Esophagus (tissue), 2 donors: ENCODE measurements at regions not wholly inside any gene's neighbourhood (a gene's known extent, or its start where the extent isn't known, plus 50 kb on each side); places are given as distances from the start of the nearest gene placed in this dataset.

Experiments used
- H3K27ac ChIP-seq, 2 donors: one replicate each; pipeline ENCODE4 v1.5.1; 2013; ENCODE audit warnings: low read depth in 2 of 2, mild to moderate bottlenecking in 2 of 2, inconsistent platforms in 1 of 2, low read length in 1 of 2, moderate library complexity in 1 of 2
- H3K27me3 ChIP-seq, 2 donors: one replicate each; pipeline ENCODE4 v1.6.1; 2013; ENCODE audit warnings: low read length in 2 of 2, control low read depth in 1 of 2, mild to moderate bottlenecking in 1 of 2; ENCODE audit not compliant: insufficient read depth in 2 of 2, control insufficient read depth in 1 of 2
- H3K36me3 ChIP-seq, 2 donors: one replicate each; pipeline ENCODE4 v1.6.1; 2013; ENCODE audit warnings: low read length in 1 of 2; ENCODE audit not compliant: control insufficient read depth in 2 of 2, insufficient read depth in 2 of 2
- H3K4me1 ChIP-seq, 2 donors: one replicate each; pipeline ENCODE4 v1.6.1; 2013; ENCODE audit warnings: low read length in 1 of 2; ENCODE audit not compliant: control insufficient read depth in 2 of 2, insufficient read depth in 2 of 2
- H3K4me3 ChIP-seq, 2 donors: one replicate each; pipeline ENCODE4 v1.5.1; 2013; ENCODE audit warnings: low read length in 2 of 2, mild to moderate bottlenecking in 2 of 2, low read depth in 1 of 2, moderate library complexity in 1 of 2
- H3K9me3 ChIP-seq, 2 donors: one replicate each; pipeline ENCODE4 v1.6.1; 2013; ENCODE audit warnings: mild to moderate bottlenecking in 2 of 2, low read depth in 1 of 2, low read length in 1 of 2, moderate library complexity in 1 of 2; ENCODE audit not compliant: control insufficient read depth in 2 of 2, insufficient read depth in 1 of 2
- WGBS, 2 donors: extraction: QIAGEN DNeasy Blood & Tissue Kit; methylation state at CpG; one replicate each; pipeline ENCODE4 v1.1.7; 2013; 5-methylcytosine and 5-hydroxymethylcytosine counted together
- donor health status: healthy with polysubstance abuse.
- donor health status: Bipolar disorder and iron deficiency.

DNA sequence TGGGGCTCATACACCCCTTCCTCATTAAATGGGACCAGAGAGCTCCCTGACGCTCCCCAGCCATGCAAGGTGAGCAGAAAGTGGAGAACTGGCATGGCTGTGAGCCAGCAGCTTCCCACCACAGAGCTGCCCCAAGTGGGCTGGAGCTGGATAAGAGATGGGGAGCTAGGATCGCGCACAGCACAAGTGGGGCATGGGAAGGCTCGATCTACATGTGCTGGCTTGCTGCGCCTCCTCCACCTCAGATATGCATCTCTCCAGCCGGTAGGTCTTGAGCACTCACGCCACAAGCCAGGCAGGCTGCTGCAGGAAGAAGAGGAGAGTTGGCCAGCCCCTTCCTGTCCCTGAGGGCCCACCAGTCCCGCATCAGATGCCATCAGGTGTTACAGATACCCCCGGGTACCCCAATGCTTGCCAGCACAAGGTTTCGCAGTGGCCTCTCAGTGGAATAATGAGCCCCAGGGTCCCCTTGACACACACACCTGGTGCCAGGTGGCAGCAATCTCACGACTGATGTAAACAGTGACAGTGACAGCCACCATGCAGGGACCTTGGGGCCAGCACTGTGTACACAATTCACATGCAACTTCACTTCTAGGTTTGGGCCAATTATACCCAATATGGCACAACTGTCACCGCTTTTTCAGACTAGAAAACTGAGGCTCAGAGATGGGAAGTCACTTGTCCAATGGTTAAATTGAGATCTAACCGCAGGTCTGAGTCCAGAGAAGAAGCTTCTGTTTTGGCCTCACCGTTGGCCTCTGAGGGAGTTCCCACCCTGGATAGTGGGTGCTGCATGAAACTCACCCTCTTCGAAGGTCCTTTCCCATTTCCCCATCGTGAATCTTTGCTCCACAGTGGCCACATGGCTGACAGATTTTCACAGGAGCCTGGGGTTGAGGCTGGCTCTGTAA is 79.3 kb downstream of the OAT start:
- Histone ChIP-seq H3K36me3 (no peaks in the 10 kb centered on the region), H3K27me3 (no peaks in the 10 kb centered on the region), H3K9me3 (no peaks in the 10 kb centered on the region), H3K27ac (no peak overlapping the region), H3K4me3 (no peak overlapping the region), H3K4me1 (peaks cover 0 to 10% of the 10 kb centered on the region in 2 donors)
- 82 to 86% methylated on average over 16 of the region's 16 CpGs for WGBS, 2 donors

DNA sequence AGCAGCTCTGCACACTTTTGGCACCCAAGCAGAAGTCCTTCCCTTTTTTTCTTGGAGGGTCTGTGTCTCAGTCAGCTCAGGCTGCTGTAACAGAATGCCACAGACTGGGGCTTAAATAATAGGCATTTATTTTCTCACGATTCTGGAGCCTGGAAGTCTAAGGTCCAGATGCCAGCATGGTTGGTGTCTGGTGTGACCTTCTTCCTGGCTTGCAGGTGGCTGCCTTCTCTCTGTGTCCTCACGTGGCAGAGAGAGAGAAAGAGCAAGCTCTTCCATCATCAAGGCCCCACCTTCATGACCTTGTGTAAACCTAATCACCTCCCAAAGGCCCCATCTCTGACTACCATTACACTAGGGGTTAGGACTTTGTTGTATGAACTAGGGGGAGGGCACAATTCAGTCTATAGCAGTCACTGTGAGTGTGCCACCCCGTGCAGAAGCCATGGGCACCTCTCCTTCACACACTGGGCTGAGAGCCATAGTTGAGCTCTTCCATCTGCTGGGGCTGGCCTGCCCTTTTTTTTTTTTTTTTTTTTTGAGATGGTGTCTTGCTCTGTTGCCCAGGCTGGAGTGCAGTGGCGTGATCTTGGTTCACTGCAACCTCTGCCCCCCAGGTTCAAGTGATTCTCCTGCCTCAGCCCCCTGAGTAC is 80.3 kb downstream of the OAT start:
- Histone ChIP-seq H3K27ac (no peak overlapping the region), H3K36me3 (no peaks in the 10 kb centered on the region), H3K27me3 (no peaks in the 10 kb centered on the region), H3K9me3 (no peaks in the 10 kb centered on the region), H3K4me3 (no peak overlapping the region), H3K4me1 (peaks cover 0 to 10% of the 10 kb centered on the region in 2 donors)
- WGBS, 2 donors = 75 to 79% methylated on average over 4 of the region's 4 CpGs

DNA sequence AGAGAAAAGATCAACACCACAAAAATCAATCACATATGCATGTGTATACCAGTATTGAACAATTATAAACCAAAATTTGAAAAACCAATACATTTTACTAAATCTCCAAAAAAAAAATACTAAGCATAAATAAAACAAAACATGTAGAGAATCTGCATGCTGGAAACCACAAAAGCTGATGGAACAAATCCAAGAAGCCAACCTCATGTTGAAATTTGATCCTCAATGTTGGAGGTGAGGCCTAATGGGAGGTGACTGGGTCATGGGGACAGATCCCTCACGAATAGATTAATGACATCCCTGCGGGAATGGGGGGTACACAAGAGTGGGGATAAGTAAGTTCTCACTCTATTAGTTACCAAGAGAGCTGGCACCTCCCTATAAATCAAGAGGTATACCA is 82.5 kb downstream of the OAT start:
- Histone ChIP-seq H3K27me3 (no peaks in the 10 kb centered on the region), H3K36me3 (no peaks in the 10 kb centered on the region), H3K27ac (no peak overlapping the region), H3K4me1 (peaks cover 0 to 10% of the 10 kb centered on the region in 2 donors), H3K9me3 (no peaks in the 10 kb centered on the region), H3K4me3 (no peak overlapping the region)
- WGBS, 2 donors = 51 to 66% methylated on average over 2 of the region's 2 CpGs

DNA sequence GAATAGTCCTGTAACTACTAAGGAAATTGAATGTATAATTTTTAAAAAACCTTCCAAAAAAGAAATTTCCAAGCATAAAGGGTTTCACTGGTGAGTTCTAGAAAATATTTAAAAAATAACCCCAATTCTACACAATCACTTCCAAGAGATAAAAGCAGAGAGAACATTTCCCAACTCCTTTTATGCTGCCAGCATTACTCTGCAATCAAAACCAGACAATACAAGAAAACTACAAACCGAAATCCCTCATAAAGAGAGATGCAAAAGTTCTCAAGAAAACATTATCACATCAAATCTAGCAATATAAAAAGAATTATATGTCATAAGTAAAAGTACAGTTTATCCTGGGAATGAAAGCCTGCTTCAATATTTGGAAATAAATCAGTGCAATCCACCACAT is 84.8 kb downstream of the OAT start:
- 74 to 81% methylated on average over 1 of the region's 1 CpG for WGBS, 2 donors
- Histone ChIP-seq H3K4me1 (no peaks in the 10 kb centered on the region), H3K9me3 (no peaks in the 10 kb centered on the region)

DNA sequence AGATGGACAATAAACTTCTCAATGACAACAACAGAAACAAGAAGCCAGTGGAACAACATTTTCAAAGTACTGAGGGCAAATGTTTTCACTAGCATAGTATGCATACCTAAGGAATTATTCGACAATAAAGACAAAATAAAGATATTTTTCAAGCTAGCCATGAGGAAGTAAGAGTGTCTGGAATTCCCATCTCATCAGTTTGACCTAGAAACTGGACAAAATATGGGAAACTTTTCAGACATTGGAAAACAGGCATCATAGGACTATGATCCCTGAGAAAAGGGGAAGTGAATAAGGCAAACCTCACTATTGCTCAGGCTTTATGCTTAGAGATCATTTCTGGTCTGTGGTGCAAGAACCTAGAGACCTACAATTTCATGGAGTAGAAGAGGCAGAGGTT is 86.3 kb downstream of the OAT start:
- H3K36me3 ChIP-seq = no peaks in the 10 kb centered on the region
- WGBS, 2 donors = 60 to 79% methylated on average over 1 of the region's 1 CpG
- no peaks in the 10 kb centered on the region for H3K9me3 ChIP-seq
- H3K4me1 ChIP-seq = no peaks in the 10 kb centered on the region
- H3K4me3 ChIP-seq = no peak overlapping the region
- H3K27me3 ChIP-seq = no peaks in the 10 kb centered on the region
- no peak overlapping the region for H3K27ac ChIP-seq

More for the DNA sequence above, 84.8 kb downstream of the OAT start:
- Histone ChIP-seq H3K27me3 (no peaks in the 10 kb centered on the region), H3K27ac (no peak overlapping the region), H3K36me3 (no peaks in the 10 kb centered on the region), H3K4me3 (no peak overlapping the region)

DNA sequence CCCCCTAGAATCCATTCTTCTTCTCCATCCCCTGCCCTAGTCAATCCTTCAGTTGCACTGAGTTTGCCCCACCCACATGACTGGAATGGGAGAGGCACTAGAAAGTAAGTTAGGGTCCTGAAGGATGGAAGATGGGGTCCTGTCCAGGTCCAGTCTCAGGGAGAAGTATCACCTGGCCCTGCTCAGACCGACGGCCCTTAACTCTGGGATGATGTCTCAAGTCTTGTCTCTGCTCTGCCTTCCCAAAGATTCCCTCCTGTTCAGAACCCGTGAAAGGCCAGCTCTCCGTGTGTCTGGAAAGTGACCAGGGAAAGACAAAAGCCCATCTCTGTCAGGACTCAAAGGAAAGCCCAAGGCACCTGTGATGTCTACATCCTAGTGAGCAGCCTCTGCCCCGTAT is 88.8 kb downstream of the OAT start:
- WGBS, 2 donors = 81 to 86% methylated on average over 5 of the region's 5 CpGs
- H3K4me1 ChIP-seq = no peaks in the 10 kb centered on the region
- no peaks in the 10 kb centered on the region for H3K27me3 ChIP-seq
- no peaks in the 10 kb centered on the region for H3K9me3 ChIP-seq
- no peaks in the 10 kb centered on the region for H3K36me3 ChIP-seq
- H3K4me3 ChIP-seq = no peak overlapping the region
- H3K27ac ChIP-seq = no peak overlapping the region

DNA sequence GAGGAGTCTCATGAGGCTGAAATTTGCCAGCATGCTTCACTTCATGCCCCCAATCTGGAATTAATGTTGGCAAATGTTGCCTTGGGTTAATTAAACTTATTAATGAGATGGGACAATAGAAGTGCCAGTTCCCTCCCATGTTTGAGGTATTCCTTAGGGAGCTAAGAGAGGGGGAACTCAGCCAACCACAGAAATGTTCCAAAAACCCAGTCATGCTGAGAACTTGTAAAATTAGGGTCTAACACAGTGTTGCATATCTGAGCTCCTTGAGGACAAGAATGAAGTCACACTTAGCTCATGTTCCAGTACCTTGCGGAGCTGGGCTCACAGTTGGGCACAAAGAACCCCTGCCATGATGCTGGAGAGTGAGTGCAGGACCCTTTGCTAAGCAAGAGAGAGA is 89.4 kb downstream of the OAT start:
- Histone ChIP-seq H3K36me3 (no peaks in the 10 kb centered on the region), H3K27ac (no peak overlapping the region), H3K4me1 (no peaks in the 10 kb centered on the region), H3K4me3 (no peak overlapping the region), H3K9me3 (no peaks in the 10 kb centered on the region), H3K27me3 (no peaks in the 10 kb centered on the region)
- 86 to 91% methylated on average over 1 of the region's 1 CpG for WGBS, 2 donors

DNA sequence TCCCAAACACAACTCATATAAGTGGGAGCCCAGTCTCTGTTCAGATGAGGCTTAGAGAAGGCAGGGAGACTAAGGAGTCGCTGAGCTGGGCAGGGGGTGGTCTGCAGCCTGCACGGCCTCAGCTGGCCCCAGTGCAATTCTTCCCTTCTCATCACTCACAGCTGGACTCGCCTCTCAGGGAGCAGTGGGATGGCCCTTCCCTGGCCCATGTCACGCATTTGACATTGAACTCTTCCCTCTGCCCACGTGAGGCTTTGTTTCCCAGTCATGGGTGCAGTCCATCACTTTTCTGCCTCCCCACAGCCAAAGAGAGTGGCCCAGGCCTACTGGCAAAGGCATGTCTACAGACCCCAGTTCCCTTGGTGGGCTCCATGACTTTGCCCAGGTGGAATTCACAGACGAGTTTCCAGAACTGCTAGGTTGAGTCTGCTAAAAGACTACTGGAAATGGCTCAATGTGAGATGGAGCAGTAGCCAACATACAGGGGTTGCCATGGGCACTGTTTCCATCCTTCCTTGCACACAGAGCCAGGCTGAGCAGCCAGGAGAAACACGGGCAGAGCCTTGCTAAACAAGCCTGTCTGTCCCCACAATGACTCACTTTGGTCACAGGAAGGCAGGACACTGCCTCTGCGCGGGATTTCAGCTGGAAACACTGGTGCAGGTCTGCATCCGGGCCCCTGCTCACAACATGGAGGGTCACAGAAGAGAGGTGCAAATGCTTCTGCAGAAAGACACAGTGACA is 90.1 kb downstream of the OAT start:
- Histone ChIP-seq H3K36me3 (no peaks in the 10 kb centered on the region), H3K27ac (no peak overlapping the region), H3K4me1 (no peaks in the 10 kb centered on the region), H3K27me3 (no peaks in the 10 kb centered on the region), H3K9me3 (no peaks in the 10 kb centered on the region), H3K4me3 (no peak overlapping the region)
- 67 to 69% methylated on average over 10 of the region's 10 CpGs for WGBS, 2 donors

DNA sequence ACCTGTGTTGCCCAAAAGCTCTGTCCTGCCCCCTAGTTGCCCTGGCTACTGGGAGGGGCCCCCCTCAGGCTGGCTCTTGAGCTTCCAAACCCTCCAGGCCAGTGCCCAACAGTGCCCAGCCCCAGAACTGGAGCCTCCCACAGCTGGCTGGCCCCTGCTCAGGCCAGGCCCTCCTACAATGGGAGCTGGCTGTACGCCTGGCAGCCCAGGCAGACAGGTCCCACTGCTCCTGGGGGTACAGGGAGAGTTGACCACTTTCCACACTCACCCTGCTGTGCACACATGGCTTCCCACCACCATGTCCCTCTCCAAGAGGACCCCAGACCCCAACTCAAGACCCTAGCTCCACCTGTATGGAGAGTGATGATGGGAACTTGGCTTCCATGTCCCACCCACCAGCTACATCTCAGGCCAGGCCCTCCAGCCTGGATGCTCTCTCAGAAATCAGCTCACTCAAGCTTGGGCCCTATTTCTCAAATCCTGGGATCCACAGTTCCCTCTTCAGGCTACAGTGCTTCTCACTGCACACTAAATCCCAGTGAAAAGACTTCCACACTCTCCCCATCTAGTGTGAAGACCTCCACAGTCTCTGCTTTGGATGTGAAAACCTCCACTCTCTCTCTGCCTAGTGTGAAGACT is 92.6 kb downstream of the OAT start:
- Histone ChIP-seq H3K4me3 (no peak overlapping the region), H3K27me3 (no peaks in the 10 kb centered on the region), H3K9me3 (no peaks in the 10 kb centered on the region), H3K27ac (no peak overlapping the region), H3K4me1 (no peaks in the 10 kb centered on the region), H3K36me3 (no peaks in the 10 kb centered on the region)
- 0 to 3% methylated on average over 1 of the region's 1 CpG for WGBS, 2 donors
